NB4 (cell line): ENCODE measurements at regions not wholly inside any gene's neighbourhood (a gene's known extent, or its start where the extent isn't known, plus 50 kb on each side); places are given as distances from the start of the nearest gene placed in this dataset.

Experiments used
- POLR2A ChIP-seq: IDR thresholded peaks from 2 replicates; pipeline ENCODE4 v1.6.1; 2011; ENCODE audit warnings: mild to moderate bottlenecking; ENCODE audit not compliant: insufficient read length; ENCODE audit errors: extremely low read depth
- TF ChIP-seq, protein P1 (sequence below): IDR thresholded peaks from one replicate; pipeline ENCODE4 v1.5.1; 2012; ENCODE audit warnings: low read depth, low read length

- no peak for TF ChIP-seq POLR2A
- TF ChIP-seq, protein P1, sequence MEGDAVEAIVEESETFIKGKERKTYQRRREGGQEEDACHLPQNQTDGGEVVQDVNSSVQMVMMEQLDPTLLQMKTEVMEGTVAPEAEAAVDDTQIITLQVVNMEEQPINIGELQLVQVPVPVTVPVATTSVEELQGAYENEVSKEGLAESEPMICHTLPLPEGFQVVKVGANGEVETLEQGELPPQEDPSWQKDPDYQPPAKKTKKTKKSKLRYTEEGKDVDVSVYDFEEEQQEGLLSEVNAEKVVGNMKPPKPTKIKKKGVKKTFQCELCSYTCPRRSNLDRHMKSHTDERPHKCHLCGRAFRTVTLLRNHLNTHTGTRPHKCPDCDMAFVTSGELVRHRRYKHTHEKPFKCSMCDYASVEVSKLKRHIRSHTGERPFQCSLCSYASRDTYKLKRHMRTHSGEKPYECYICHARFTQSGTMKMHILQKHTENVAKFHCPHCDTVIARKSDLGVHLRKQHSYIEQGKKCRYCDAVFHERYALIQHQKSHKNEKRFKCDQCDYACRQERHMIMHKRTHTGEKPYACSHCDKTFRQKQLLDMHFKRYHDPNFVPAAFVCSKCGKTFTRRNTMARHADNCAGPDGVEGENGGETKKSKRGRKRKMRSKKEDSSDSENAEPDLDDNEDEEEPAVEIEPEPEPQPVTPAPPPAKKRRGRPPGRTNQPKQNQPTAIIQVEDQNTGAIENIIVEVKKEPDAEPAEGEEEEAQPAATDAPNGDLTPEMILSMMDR, result no peak
Measured at GRCh38 chr7:36096460-36097095, 56.5 kb upstream of the EEPD1 start.
